ENCODE measurements at regions not wholly inside any gene's neighbourhood (a gene's known extent, or its start where the extent isn't known, plus 50 kb on each side); places are given as distances from the start of the nearest gene placed in this dataset.

DNA sequence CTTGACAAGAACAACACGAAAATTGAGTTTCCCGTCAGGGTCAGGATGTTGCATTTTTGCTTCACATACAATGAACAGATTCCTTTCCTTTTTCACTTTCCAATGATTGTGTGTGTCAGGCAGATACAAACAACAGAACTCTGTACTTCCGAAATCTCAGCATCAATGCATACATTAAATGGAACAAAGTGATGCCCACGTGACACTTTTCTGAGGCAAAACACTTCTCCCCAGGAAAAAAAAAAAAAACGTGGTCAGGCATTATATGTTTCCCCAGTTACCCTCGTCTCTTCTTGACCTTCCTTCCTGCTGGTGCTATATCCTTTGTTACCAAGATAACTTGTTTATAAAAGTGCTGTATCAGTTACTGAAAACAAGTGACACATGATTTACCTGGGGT, 181.8 kb downstream of the ZNF281 start:
- H3K4me3 ChIP-seq = no peak overlapping the region
- intact Hi-C loops (cut with DNase I) = no loop called here
- peaks cover 0 to 26% (median 10%) of the 10 kb centered on the region in 4 donors for H3K4me1 ChIP-seq
- no peak overlapping the region for H3K27ac ChIP-seq
- ATAC-seq = peak in 2 of 4 donors; percentile 8 to 27
- 52% methylated on average over 6 of the region's 6 CpGs for WGBS (ENCODE audit: insufficient coverage, low coverage, low lambda C conversion rate, missing lambda C conversion rate)
- no peak for DNase-seq
- no peaks in the 10 kb centered on the region for H3K9me3 ChIP-seq
- TF ChIP-seq CTCF (IDR thresholded peaks at IDR 0.05) = no peak
- no peak for TF ChIP-seq POLR2A (IDR thresholded peaks at IDR 0.05)
- H3K36me3 ChIP-seq = no peaks in the 10 kb centered on the region
- H3K27me3 ChIP-seq = no peaks in the 10 kb centered on the region

All from right lobe of liver (tissue), 6 donors.